IPS DF 6.9 (cell line): ENCODE measurements at regions not wholly inside any gene's neighbourhood (a gene's known extent, or its start where the extent isn't known, plus 50 kb on each side); places are given as distances from the start of the nearest gene placed in this dataset.

Source experiments
- DNase-seq: peaks from one replicate; pipeline ENCODE4 v3.0.0-alpha.2; 2013; ENCODE audit warnings: low read depth, low spot score
- H3K27ac ChIP-seq: one replicate; pipeline ENCODE4 v1.5.1; 2013; ENCODE audit warnings: low read length, control low read depth
- H3K27me3 ChIP-seq: 2 replicates; pipeline ENCODE4 v1.6.1; 2013; ENCODE audit warnings: mild to moderate bottlenecking, low read length; ENCODE audit not compliant: control insufficient read depth, insufficient read depth
- H3K36me3 ChIP-seq: 2 replicates; pipeline ENCODE4 v1.6.1; 2013; ENCODE audit warnings: low read length; ENCODE audit not compliant: control insufficient read depth, insufficient read depth
- H3K4me1 ChIP-seq: 2 replicates; pipeline ENCODE4 v1.6.1; 2013; ENCODE audit warnings: low read length; ENCODE audit not compliant: control insufficient read depth, insufficient read depth
- H3K4me3 ChIP-seq: 2 replicates; pipeline ENCODE4 v1.5.1; 2013; ENCODE audit warnings: mild to moderate bottlenecking, low read length
- H3K9me3 ChIP-seq: 2 replicates; pipeline ENCODE4 v1.6.1; 2013; ENCODE audit warnings: low read length, inconsistent platforms; ENCODE audit not compliant: control insufficient read depth, insufficient read depth
- WGBS: extraction: QIAGEN DNeasy Blood & Tissue Kit; methylation state at CpG from one replicate; pipeline ENCODE4 v1.1.7; 2013; ENCODE audit warnings: mixed read lengths, missing lambda C conversion rate; ENCODE audit not compliant: insufficient read length, insufficient coverage; 5-methylcytosine and 5-hydroxymethylcytosine counted together

- no CpG with 5 or more reads among the region's 3 CpGs for WGBS
- no peak overlapping the region for H3K27ac ChIP-seq
- DNase-seq: no peak
- no peaks in the 10 kb centered on the region for H3K27me3 ChIP-seq
- H3K4me3 ChIP-seq: no peak overlapping the region
- H3K4me1 ChIP-seq: no peaks in the 10 kb centered on the region
- H3K36me3 ChIP-seq: no peaks in the 10 kb centered on the region
- no peaks in the 10 kb centered on the region for H3K9me3 ChIP-seq
Observed at GRCh38 chr13:87906411-87906810, 235.2 kb downstream of the SLITRK5 start.

GRCh38 chr13:87907202-87907601 is 236.0 kb downstream of the SLITRK5 start:
- no CpG with 5 or more reads among the region's 1 CpG for WGBS
- no peak overlapping the region for H3K4me3 ChIP-seq
- H3K4me1 ChIP-seq: no peaks in the 10 kb centered on the region
- no peak for DNase-seq
- no peaks in the 10 kb centered on the region for H3K27me3 ChIP-seq
- no peak overlapping the region for H3K27ac ChIP-seq
- no peaks in the 10 kb centered on the region for H3K36me3 ChIP-seq
- no peaks in the 10 kb centered on the region for H3K9me3 ChIP-seq

- no peaks in the 10 kb centered on the region for H3K36me3 ChIP-seq
- no peak for DNase-seq
- no peak overlapping the region for H3K27ac ChIP-seq
- H3K27me3 ChIP-seq: no peaks in the 10 kb centered on the region
- H3K4me3 ChIP-seq: no peak overlapping the region
- H3K4me1 ChIP-seq: no peaks in the 10 kb centered on the region
- no peaks in the 10 kb centered on the region for H3K9me3 ChIP-seq
Observed at GRCh38 chr13:87919956-87920355, 248.8 kb downstream of the SLITRK5 start.

DNA sequence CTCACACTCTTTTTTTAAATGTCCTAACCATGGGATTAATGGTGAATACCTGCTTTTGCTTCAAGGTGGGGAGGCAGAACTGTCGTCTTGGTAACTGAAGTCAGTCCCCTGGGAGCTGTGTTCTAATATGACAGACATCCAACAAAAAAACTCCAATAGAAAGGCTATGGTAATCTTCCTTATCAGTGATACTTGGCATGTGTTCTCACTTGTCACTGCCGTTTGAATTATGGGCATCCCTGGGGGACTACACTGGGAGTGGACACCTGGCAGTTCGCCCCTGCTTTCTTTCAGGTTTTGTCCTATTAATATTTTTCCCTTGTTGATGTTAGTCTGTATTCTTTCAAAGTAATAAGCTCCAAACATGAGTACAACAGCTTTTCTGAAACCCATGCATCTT is 252.6 kb downstream of the SLITRK5 start:
- WGBS: no CpG with 5 or more reads among the region's 3 CpGs
- no peaks in the 10 kb centered on the region for H3K36me3 ChIP-seq
- no peak overlapping the region for H3K27ac ChIP-seq
- H3K4me3 ChIP-seq: no peak overlapping the region
- DNase-seq: no peak
- H3K27me3 ChIP-seq: no peaks in the 10 kb centered on the region
- H3K9me3 ChIP-seq: no peaks in the 10 kb centered on the region
- no peaks in the 10 kb centered on the region for H3K4me1 ChIP-seq

GRCh38 chr13:87925006-87925405 is 253.8 kb downstream of the SLITRK5 start:
- Histone ChIP-seq H3K27me3 (no peaks in the 10 kb centered on the region), H3K4me1 (no peaks in the 10 kb centered on the region), H3K9me3 (no peaks in the 10 kb centered on the region), H3K4me3 (no peak overlapping the region), H3K36me3 (no peaks in the 10 kb centered on the region), H3K27ac (no peak overlapping the region)
- WGBS: 100% methylated on average over 2 of the region's 4 CpGs
- DNase-seq: no peak

GRCh38 chr13:87940776-87941175 is 269.6 kb downstream of the SLITRK5 start:
- Histone ChIP-seq H3K27me3 (no peaks in the 10 kb centered on the region), H3K27ac (no peak overlapping the region), H3K4me1 (no peaks in the 10 kb centered on the region), H3K36me3 (no peaks in the 10 kb centered on the region), H3K4me3 (no peak overlapping the region), H3K9me3 (no peaks in the 10 kb centered on the region)
- DNase-seq: no peak
- no CpG with 5 or more reads among the region's 1 CpG for WGBS

- H3K27ac ChIP-seq: no peak overlapping the region
- H3K9me3 ChIP-seq: no peaks in the 10 kb centered on the region
- no peaks in the 10 kb centered on the region for H3K27me3 ChIP-seq
- H3K4me3 ChIP-seq: no peak overlapping the region
- no peak for DNase-seq
- H3K4me1 ChIP-seq: no peaks in the 10 kb centered on the region
- no CpG with 5 or more reads among the region's 3 CpGs for WGBS
- H3K36me3 ChIP-seq: no peaks in the 10 kb centered on the region
Observed at GRCh38 chr13:87941226-87941625, 270.1 kb downstream of the SLITRK5 start.

DNA sequence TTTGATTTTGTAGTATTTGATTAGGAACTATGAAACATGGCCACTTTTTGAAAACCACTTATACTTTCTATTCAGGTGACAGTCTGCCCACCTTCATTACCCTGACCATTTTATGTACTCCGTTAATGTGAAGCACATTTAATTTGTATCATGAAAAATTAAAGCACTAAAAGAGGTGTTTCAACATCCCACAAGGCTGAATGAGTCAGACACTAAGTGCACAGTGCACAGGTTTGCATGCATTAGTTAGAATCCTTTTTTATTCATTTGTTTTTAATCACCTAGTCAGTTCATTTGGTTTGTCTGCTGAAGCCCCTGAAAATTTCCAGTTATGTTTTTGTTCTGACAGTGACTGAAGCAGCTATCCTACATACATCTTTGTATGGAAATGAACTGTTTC is 271.0 kb downstream of the SLITRK5 start:
- WGBS: no CpG with 5 or more reads among the region's 1 CpG

DNA sequence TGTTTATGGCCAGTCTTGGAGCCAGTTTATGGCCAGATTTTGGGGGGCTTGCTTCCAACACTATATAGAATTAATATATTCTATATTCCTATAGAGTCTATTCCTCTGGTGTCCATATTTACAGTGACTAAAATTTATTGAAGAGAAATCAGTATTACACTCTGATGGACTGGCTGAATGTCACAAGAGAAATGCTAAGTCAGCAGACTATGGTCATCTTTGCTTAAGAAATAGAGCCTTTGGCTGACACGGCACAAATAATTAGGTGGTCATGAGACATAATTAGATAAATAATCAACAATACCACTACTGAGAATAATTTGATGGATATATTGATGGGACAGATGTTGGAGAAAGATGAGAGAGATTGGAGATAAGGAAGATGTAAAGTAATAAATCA is 272.9 kb downstream of the SLITRK5 start:
- Histone ChIP-seq H3K9me3 (no peaks in the 10 kb centered on the region), H3K27me3 (no peaks in the 10 kb centered on the region), H3K36me3 (no peaks in the 10 kb centered on the region), H3K4me1 (no peaks in the 10 kb centered on the region), H3K4me3 (no peak overlapping the region), H3K27ac (no peak overlapping the region)
- WGBS: no CpG with 5 or more reads among the region's 1 CpG
- no peak for DNase-seq

More for the DNA sequence above, 271.0 kb downstream of the SLITRK5 start:
- Histone ChIP-seq H3K27me3 (no peaks in the 10 kb centered on the region), H3K4me1 (no peaks in the 10 kb centered on the region), H3K27ac (no peak overlapping the region), H3K9me3 (no peaks in the 10 kb centered on the region), H3K4me3 (no peak overlapping the region), H3K36me3 (no peaks in the 10 kb centered on the region)
- no peak for DNase-seq

GRCh38 chr13:87952377-87952776 is 281.2 kb downstream of the SLITRK5 start:
- Histone ChIP-seq H3K4me3 (no peak overlapping the region), H3K27me3 (no peaks in the 10 kb centered on the region), H3K36me3 (no peaks in the 10 kb centered on the region), H3K27ac (no peak overlapping the region), H3K4me1 (no peaks in the 10 kb centered on the region), H3K9me3 (no peaks in the 10 kb centered on the region)
- 100% methylated on average over 1 of the region's 2 CpGs for WGBS
- DNase-seq: no peak

DNA sequence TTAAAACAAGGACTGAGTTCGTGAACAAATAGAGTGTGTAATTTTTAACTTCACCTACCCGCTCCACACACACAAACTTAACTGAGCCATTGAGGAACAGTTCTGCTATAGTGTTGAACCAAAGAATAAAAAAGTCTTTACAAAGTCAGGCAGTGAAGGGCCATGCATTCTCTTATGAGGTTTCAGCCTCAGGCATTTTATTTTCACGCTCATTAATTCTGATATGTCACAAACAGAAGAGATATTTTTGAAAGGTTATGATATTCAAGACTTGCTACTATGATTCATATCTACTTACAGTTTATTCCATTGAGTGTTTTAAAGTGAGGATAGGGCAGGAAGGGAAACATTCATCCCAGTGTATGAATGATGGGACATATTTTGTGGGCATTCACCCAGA is 282.2 kb downstream of the SLITRK5 start:
- Histone ChIP-seq H3K27me3 (no peaks in the 10 kb centered on the region), H3K9me3 (no peaks in the 10 kb centered on the region), H3K36me3 (no peaks in the 10 kb centered on the region), H3K4me1 (no peaks in the 10 kb centered on the region), H3K4me3 (no peak overlapping the region), H3K27ac (no peak overlapping the region)
- no peak for DNase-seq
- WGBS: no CpG with 5 or more reads among the region's 3 CpGs
